ENCODE measurements at regions not wholly inside any gene's neighbourhood (a gene's known extent, or its start where the extent isn't known, plus 50 kb on each side); places are given as distances from the start of the nearest gene placed in this dataset.

GRCh38 chr2:195471163-195471562 is 185.9 kb upstream of the SLC39A10 start:
- Histone ChIP-seq H3K4me2 (no peak overlapping the region), H2AFZ (no peak overlapping the region), H3K4me1 (replicated peaks; ENCODE audit: insufficient read depth) (no peaks in the 10 kb centered on the region), H4K20me1 (ENCODE audit: insufficient read depth) (no peaks in the 10 kb centered on the region), H3K36me3 (ENCODE audit: low read depth) (no peaks in the 10 kb centered on the region), H3K9me2 (ENCODE audit: insufficient read depth) (no peaks in the 10 kb centered on the region), H3K9me3 (ENCODE audit: insufficient read depth, low read depth) (no peaks in the 10 kb centered on the region), H3K27ac (no peak overlapping the region), H3K27me3 (ENCODE audit: insufficient read depth, low read depth) (no peaks in the 10 kb centered on the region), H3K4me3 (no peak overlapping the region), H3K79me2 (ENCODE audit: low read depth) (no peaks in the 10 kb centered on the region), H3F3A (ENCODE audit: insufficient read depth, low read depth) (no peaks in the 10 kb centered on the region)
- intact Hi-C loops (cut with micrococcal nuclease; ENCODE audit: unreplicated experiment), result no loop called here
- no peak for DNase-seq
- no TSS peak for BruUV-seq (replicated peaks)
- CTCF ChIA-PET, result no interaction called here
- POLR2A ChIA-PET (ENCODE audit: unreplicated experiment), result no interaction called here
- TF ChIP-seq CTCF (conservative IDR thresholded peaks at IDR 0.05) (no peak), EZH2 (IDR thresholded peaks at IDR 0.05; ENCODE audit: low read depth) (no peak)

GRCh38 chr2:195470622-195471021 is 186.4 kb upstream of the SLC39A10 start:
- intact Hi-C loops (cut with micrococcal nuclease; ENCODE audit: unreplicated experiment), result no loop called here
- no peak for TF ChIP-seq EZH2 (IDR thresholded peaks at IDR 0.05; ENCODE audit: low read depth)
- TF ChIP-seq CTCF (conservative IDR thresholded peaks at IDR 0.05), result no peak
- Histone ChIP-seq H3K9me2 (ENCODE audit: insufficient read depth) (no peaks in the 10 kb centered on the region), H3K4me3 (no peak overlapping the region), H3K4me1 (replicated peaks; ENCODE audit: insufficient read depth) (no peaks in the 10 kb centered on the region), H3K79me2 (ENCODE audit: low read depth) (no peaks in the 10 kb centered on the region), H4K20me1 (ENCODE audit: insufficient read depth) (no peaks in the 10 kb centered on the region), H3K36me3 (ENCODE audit: low read depth) (no peaks in the 10 kb centered on the region), H3K9me3 (ENCODE audit: insufficient read depth, low read depth) (no peaks in the 10 kb centered on the region), H3K27me3 (ENCODE audit: insufficient read depth, low read depth) (no peaks in the 10 kb centered on the region), H3K27ac (no peak overlapping the region), H3F3A (ENCODE audit: insufficient read depth, low read depth) (no peaks in the 10 kb centered on the region), H2AFZ (no peak overlapping the region), H3K4me2 (no peak overlapping the region)
- ChIA-PET POLR2A (ENCODE audit: unreplicated experiment) (no interaction called here), CTCF (no interaction called here)
- BruUV-seq (replicated peaks), result no TSS peak
- no peak for DNase-seq

DNA sequence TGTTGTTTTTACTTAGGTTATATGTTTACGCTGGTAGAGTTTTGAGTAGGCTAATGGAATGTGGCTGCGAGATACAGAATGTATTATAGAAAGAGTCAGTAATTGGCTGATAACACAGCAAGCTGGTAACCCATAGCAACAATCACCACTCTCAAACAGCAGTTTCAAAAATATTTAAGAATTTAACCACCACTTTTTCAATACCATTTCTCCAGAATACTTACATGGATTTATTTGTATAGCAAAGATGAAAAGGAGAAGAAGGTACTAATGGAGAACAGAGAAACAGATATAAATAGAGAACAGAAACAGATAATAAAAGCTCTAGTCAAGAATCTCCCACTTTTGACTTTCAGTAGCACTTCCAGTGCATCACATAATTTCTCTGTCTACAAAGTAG is 188.3 kb upstream of the SLC39A10 start:
- no peak for DNase-seq
- no peak for TF ChIP-seq CTCF (conservative IDR thresholded peaks at IDR 0.05)
- no peak for TF ChIP-seq EZH2 (IDR thresholded peaks at IDR 0.05; ENCODE audit: low read depth)
- H4K20me1 ChIP-seq (ENCODE audit: insufficient read depth), result no peaks in the 10 kb centered on the region
- H3K4me1 ChIP-seq (replicated peaks; ENCODE audit: insufficient read depth), result no peaks in the 10 kb centered on the region
- H3K9me3 ChIP-seq (ENCODE audit: insufficient read depth, low read depth), result no peaks in the 10 kb centered on the region
- no peak overlapping the region for H3K4me3 ChIP-seq
- no peak overlapping the region for H3K4me2 ChIP-seq
- intact Hi-C loops (cut with micrococcal nuclease; ENCODE audit: unreplicated experiment), result no loop called here
- H3K9me2 ChIP-seq (ENCODE audit: insufficient read depth), result no peaks in the 10 kb centered on the region
- ChIA-PET CTCF (no interaction called here), POLR2A (ENCODE audit: unreplicated experiment) (no interaction called here)
- H3F3A ChIP-seq (ENCODE audit: insufficient read depth, low read depth), result no peaks in the 10 kb centered on the region
- no peaks in the 10 kb centered on the region for H3K27me3 ChIP-seq (ENCODE audit: insufficient read depth, low read depth)
- no peaks in the 10 kb centered on the region for H3K79me2 ChIP-seq (ENCODE audit: low read depth)
- no peak overlapping the region for H3K27ac ChIP-seq
- no TSS peak for BruUV-seq (replicated peaks)
- no peak overlapping the region for H2AFZ ChIP-seq
- no peaks in the 10 kb centered on the region for H3K36me3 ChIP-seq (ENCODE audit: low read depth)

Measured in PC-9 (cell line).